H1 (cell line): ENCODE measurements at regions not wholly inside any gene's neighbourhood (a gene's known extent, or its start where the extent isn't known, plus 50 kb on each side); places are given as distances from the start of the nearest gene placed in this dataset.

Experiments
- EZH2 ChIP-seq: fragments of 200-600 bp; sonication (generic); IDR thresholded peaks from 2 replicates; pipeline ENCODE4 v1.7.1; 2012; ENCODE audit warnings: low read depth, mild to moderate bottlenecking, moderate library complexity, low read length, inconsistent platforms; ENCODE audit not compliant: severe bottlenecking
- POLR2A ChIP-seq, 2 experiments: IDR thresholded peaks; 1 replicate in 1 of 2; 2 replicates in 1 of 2; pipeline ENCODE4 v1.6.1; 2011; ENCODE audit warnings: low read depth in 2 of 2, low read length in 2 of 2, mild to moderate bottlenecking in 2 of 2; ENCODE audit errors: control extremely low read depth in 1 of 2
- TAF1 ChIP-seq: IDR thresholded peaks from 2 replicates; pipeline ENCODE4 v1.6.1; 2011; ENCODE audit warnings: mild to moderate bottlenecking, low read depth, low read length
- TF ChIP-seq, protein P1 (sequence below): IDR thresholded peaks from 2 replicates; pipeline ENCODE4 v1.6.1; 2012; ENCODE audit warnings: inconsistent platforms

DNA sequence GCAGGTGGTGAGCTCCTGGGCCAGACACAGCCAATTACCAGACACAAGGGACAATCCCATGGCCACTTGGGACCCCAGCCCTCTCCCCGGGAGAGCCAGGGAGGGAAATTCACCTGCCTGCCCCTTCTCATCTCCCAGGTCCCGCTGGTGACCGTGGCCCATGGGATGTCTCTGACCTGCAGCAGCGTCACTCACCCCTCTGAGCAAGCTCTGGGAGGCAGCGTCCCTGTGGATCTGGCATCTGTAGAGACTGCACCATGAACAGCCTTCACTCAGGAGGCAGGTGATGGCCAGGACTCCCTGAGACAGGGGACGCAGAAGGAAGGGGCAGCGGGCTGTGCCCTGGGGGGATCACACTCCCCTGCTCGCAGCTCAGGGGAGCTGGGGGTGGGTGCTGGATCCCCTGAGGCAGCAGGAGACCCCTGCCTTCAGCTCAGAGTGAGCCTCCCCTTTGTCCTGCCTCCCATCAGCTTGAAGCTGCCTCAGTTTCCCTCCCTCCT, 90.8 kb downstream of the FOXL3 start:
- no peak for TF ChIP-seq EZH2
- TF ChIP-seq TAF1: no peak
- no peak for TF ChIP-seq POLR2A (IDR thresholded peaks at IDR 0.05; ENCODE audit: control extremely low read depth in 1 of 2, low read depth in 2 of 2, low read length in 2 of 2)
- TF ChIP-seq, protein P1, sequence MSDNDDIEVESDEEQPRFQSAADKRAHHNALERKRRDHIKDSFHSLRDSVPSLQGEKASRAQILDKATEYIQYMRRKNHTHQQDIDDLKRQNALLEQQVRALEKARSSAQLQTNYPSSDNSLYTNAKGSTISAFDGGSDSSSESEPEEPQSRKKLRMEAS: no peak
